Stimulated activated CD8-positive, alpha-beta memory T cell treated with anti-CD3 and anti-CD28 coated beads, Interleukin-15, amount 100 ng/mL, for 48 hours (primary cell): ENCODE measurements at regions not wholly inside any gene's neighbourhood (a gene's known extent, or its start where the extent isn't known, plus 50 kb on each side); places are given as distances from the start of the nearest gene placed in this dataset.
"Not testable (repeated sequence)": the region's sequence is repeated elsewhere in the genome, so short reads cannot be mapped to it uniquely, and the experiment has no call there.

ENCODE experiments used
- DNase-seq, 2 donors: peaks; one replicate each; pipeline ENCODE4 v3.0.0-alpha.2; 2020; ENCODE audit warnings: low read depth in 2 of 2

GRCh38 chr1:55309786-55310504 lies 94.8 kb upstream of the USP24 start:
- no peak for DNase-seq

- DNase-seq, result no peak
Measured at GRCh38 chr1:55309053-55309452, 93.9 kb upstream of the USP24 start.

GRCh38 chr1:55305735-55306134 lies 90.6 kb upstream of the USP24 start:
- no peak for DNase-seq

GRCh38 chr1:55304229-55304740 lies 89.1 kb upstream of the USP24 start:
- no peak for DNase-seq

GRCh38 chr1:55302972-55303371 lies 87.8 kb upstream of the USP24 start:
- no peak for DNase-seq

- no peak for DNase-seq
Measured at GRCh38 chr1:55301912-55302311, 86.7 kb upstream of the USP24 start.

GRCh38 chr1:55300975-55301374 lies 85.8 kb upstream of the USP24 start:
- DNase-seq, result no peak

- no peak for DNase-seq
Measured at GRCh38 chr1:55298167-55298894, 83.2 kb upstream of the USP24 start.

GRCh38 chr1:55296247-55296646 lies 81.1 kb upstream of the USP24 start:
- DNase-seq, result not testable (repeated sequence)

GRCh38 chr1:55289614-55290013 lies 74.5 kb upstream of the USP24 start:
- DNase-seq, result no peak

GRCh38 chr1:55289042-55289441 lies 73.9 kb upstream of the USP24 start:
- no peak for DNase-seq

GRCh38 chr1:55288245-55288644 lies 73.1 kb upstream of the USP24 start:
- DNase-seq, result no peak

- DNase-seq, result no peak
Measured at GRCh38 chr1:55287723-55288122, 72.6 kb upstream of the USP24 start.

- DNase-seq, result no peak
Measured at GRCh38 chr1:55286856-55287602, 71.9 kb upstream of the USP24 start.

- DNase-seq, result no peak
Measured at GRCh38 chr1:55285834-55286233, 70.7 kb upstream of the USP24 start.

- DNase-seq, result no peak
Measured at GRCh38 chr1:55284856-55285255, 69.7 kb upstream of the USP24 start.

- no peak for DNase-seq
Measured at GRCh38 chr1:55282058-55282457, 66.9 kb upstream of the USP24 start.

- no peak for DNase-seq
Measured at GRCh38 chr1:55280731-55281130, 65.6 kb upstream of the USP24 start.

- no peak for DNase-seq
Measured at GRCh38 chr1:55279627-55280026, 64.5 kb upstream of the USP24 start.

GRCh38 chr1:55278378-55278777 lies 63.2 kb upstream of the USP24 start:
- no peak for DNase-seq

- DNase-seq, result peak; percentile 73
Measured at GRCh38 chr1:55277377-55278130, 62.4 kb upstream of the USP24 start.
